Dermis blood vessel endothelial cell (primary cell): ENCODE measurements at regions not wholly inside any gene's neighbourhood (a gene's known extent, or its start where the extent isn't known, plus 50 kb on each side); places are given as distances from the start of the nearest gene placed in this dataset.

Experiments
- DNase-seq: peaks from one replicate; pipeline ENCODE4 v3.0.0; 2010

- peak; percentile 36 for DNase-seq
Observed at GRCh38 chr2:236748385-236748784, 178.8 kb downstream of the ACKR3 start.

DNA sequence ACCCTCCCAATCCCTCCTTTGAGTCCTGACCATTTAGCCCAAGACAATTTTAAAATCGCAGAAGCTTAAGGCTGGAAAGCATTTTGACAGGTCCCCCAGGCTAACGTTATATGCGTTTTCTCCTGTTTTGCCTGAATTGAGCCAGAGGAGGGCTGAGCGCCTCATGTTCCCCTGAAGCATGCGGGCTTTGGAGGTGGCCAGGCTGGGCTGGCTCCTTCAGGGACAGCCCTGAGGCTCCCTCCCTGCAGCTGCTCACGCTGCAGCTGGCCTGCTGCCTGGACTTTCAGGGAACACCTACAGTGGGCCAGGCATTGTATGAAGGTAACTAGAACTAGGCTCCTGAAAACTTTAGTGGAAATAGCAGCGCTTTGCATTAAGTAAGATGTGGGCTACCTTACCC, 179.2 kb downstream of the ACKR3 start:
- peak; percentile 43 for DNase-seq

DNA sequence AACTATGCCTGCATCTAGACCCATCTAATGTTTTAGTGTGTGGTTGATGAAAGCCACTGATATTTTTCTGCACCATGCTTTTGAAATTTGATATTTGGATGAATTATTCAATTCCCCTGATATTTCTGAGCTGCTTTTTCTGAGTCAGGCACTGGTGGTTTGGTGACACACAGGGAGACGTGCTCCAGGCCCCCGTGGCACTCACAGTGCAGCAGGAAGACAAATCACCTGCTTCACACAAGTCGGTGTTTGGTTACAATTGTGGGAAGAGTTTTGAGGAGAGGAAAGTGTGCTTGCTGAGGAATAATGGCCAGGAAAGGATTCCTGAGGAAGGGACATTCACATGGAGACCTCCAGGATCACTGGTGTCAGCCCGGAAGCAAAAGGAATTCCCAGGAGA, 179.7 kb downstream of the ACKR3 start:
- DNase-seq, result no peak

GRCh38 chr2:236752096-236752495, 182.5 kb downstream of the ACKR3 start:
- DNase-seq, result no peak

DNA sequence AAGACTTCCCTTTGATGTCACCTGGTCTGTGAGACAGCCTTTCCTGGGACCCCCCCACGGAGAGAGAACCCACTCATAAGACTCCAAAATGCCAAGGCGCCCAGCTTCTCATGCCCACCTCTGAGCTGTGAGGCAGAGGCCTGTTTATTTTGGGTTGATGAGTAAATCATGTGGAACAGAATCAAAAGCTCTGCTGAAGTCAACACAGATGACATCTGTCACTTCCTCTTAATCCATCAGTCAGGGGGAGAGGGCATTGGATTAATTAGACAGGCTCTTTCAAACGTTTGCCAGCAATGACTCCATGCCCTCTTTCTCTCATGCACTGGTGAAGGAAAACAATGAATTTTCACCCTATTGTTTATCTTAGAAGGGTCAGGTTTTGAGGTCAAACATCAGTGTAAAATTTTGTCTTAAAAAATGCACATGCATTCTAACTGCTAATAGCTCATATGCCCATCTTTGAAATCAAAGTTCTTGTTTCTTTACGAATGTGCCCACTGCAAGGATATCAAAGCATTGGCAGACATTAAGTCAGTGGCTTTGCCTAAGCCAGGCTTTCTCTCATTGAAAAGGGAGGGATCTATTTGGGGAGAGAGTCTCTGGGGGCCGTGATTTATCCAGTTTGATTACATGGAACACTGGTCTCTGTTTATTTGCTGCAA, 184.1 kb downstream of the ACKR3 start:
- DNase-seq, result peak; percentile 51

- no peak for DNase-seq
Observed at GRCh38 chr2:236754271-236754944, 184.8 kb downstream of the ACKR3 start.

DNA sequence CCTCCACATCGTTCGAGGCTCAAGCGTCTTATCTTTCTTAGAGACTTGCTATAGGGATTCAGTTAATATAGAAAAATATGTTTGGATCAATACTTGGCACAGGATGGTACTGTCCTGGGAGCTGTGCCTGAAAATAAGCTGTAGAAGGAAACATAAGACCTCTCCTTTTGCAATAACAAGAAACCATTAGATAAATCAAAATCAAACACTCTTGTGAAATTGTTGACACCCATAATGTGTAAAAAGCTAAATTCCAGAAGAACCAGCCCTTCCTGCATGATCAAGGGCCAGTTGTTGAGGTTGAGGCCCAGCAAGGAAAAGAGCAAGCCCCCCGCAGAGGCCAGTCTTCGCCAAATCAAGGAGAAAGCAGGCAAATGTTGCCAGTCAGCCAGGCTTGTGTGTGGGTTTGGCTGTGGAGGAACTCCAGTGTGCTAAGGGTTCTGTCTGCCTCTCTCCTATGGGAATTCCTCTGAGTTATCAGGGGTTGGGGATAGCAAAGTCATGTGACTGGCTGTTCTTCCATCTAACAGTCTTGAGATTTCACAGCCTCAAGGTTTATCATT, 185.7 kb downstream of the ACKR3 start:
- DNase-seq, result no peak

DNA sequence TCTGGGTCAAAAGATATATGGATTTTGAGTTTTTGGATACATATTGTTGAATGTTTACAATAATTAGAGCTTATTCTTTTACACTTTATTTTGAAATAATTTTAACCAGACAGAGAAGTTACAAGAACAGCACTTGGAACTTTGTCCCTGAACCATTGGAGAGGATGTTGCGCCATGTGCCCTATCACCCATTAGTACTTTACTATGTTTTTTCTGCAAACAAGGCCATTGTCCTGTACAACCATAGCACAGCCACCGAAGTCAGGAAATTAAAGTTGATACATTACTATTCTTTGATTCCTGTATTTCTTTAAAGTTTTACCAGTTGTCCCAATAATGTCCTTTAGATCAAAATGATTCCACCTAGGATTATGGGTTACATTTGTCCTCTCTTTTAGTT, 188.8 kb downstream of the ACKR3 start:
- DNase-seq, result no peak

DNA sequence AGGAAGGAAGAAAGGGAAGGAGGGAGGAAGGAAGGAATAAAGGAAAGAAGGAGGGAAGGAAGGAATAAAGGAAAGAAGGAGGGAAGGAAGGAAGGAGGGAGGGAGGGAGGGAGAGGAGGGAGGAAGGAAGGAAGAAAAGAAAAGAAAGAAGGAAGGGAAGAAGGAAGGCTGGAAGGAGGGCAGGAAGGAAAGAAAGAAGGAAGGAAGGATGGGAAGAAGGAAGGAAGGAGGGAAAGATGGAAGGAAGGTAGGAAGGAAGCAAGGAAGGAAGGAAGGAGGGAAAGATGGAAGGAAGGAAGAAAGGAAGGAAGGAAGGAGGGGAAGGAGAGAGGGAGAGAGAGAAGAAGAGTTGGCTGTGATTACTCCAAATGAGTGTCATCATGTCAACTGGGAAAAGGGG, 190.6 kb downstream of the ACKR3 start:
- DNase-seq, result no peak

- DNase-seq, result no peak
Observed at GRCh38 chr2:236761358-236761757, 191.7 kb downstream of the ACKR3 start.

DNA sequence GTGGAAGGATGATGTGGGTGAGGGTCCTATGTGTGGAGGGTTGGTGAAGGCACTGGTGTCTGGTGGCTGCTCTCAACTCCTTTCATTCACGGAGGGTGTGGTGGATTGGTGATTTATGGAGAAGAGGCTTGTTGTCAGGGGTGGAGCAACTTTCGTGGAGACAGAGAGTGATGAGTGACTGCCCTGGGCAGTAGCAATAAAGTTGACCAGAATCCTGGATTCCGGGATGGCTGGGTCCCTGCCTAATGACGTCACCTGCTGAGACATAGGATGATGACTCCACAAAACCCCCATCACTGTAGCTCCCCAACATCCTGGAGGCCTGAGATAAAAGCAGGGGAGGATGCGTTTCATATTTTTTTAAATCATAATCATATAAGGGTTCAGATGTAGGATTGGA, 193.0 kb downstream of the ACKR3 start:
- DNase-seq, result no peak

DNA sequence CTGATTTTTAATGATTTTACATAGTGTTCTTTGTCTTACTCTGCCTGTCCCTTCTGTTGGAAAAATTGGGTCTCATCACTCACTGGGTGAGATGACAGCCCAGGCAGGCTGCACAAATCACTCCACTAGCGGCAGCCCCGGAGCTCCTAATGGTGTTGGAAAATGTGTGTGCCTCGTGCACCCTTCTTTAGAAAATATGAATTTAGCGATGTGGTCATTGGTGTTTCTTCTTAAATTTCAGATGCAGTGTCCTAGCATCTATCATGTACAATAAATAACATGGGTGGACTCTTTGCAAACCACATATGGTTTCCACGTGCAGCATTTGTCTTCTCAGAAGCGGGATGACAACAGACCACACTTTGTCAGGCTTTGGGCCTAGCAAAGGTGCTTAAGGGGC, 194.2 kb downstream of the ACKR3 start:
- no peak for DNase-seq

GRCh38 chr2:236764716-236765115, 195.1 kb downstream of the ACKR3 start:
- no peak for DNase-seq

GRCh38 chr2:236765478-236765877, 195.9 kb downstream of the ACKR3 start:
- DNase-seq, result no peak

GRCh38 chr2:236766850-236767249, 197.2 kb downstream of the ACKR3 start:
- DNase-seq, result no peak

GRCh38 chr2:236767941-236768340, 198.3 kb downstream of the ACKR3 start:
- no peak for DNase-seq

DNA sequence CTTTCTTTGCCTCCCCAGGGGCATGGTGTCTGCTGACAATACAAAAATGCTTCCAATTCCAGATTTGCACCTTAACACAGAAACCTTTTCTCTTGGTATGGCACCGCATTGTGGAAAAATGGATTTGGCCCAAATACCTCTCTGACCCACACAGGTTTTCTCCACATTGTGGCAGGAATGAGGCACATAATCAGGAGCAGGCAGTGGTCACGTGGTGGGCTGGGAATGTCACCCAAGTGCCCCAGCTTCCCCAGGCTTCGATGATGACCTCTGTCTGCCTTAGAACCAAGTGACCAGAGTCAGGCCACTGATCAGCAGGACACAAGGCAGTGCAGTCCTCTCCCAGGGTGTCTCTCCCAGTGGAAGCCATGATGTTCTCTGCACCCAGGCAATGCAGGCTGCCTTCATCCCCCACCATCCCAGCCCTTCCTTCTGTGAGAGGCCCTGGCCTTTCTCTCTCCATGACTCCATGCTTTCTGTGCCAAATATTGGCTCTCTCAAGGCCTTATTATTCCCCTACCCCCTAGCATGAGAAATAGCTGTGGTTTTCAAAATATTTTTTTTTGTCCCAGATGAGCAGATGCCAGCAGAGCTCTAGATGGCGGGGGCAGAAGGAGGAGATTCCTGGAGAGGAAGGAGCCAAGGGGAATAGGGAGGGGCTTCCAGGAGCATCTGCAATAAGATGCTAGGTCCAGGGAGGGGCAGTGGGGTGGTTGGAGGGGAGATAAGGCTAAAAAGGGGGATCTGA, 198.9 kb downstream of the ACKR3 start:
- no peak for DNase-seq

GRCh38 chr2:236769981-236770671, 200.5 kb downstream of the ACKR3 start:
- peak; percentile 46 for DNase-seq

GRCh38 chr2:236772220-236772837, 202.7 kb downstream of the ACKR3 start:
- DNase-seq, result no peak

DNA sequence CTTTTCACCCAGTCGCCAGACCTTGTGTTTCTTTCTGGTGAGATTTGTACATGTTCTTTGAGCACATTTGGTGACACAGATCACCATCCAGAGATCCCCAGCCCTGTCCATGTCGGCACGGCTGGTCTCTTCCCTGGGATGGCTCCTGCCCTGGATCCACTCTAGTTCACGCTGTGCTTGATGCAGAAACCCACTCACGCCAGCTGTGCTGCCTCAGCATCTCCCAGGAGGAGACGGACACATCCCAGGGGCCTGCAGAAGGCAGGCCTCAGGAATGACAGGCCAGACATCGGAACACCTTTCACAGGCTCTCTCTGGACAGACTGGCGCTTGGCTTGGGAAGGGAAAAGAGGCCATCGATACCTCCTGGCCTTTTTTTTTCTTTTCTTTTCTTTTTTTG, 203.6 kb downstream of the ACKR3 start:
- no peak for DNase-seq

DNA sequence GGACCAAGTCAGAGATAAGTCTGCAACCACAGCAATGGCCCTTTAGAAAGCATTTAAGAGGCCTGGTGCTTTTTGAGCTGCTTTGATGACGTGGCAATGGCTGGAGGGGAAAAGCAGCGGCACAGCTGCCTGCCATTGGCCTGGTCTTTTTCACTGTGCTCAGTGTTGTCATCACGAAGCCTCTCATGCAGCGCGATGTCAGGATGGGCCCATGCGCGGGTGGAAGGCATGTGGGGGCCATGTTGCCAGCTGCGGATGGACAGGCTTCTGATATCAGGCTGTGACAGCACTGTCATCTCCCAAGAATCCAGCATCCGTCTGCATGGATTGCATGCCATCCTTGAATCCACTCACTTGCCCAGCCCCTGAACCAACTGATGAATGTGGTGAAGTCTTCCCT, 204.5 kb downstream of the ACKR3 start:
- DNase-seq, result no peak

- DNase-seq, result no peak
Observed at GRCh38 chr2:236775511-236775910, 205.9 kb downstream of the ACKR3 start.

GRCh38 chr2:236776206-236776605, 206.6 kb downstream of the ACKR3 start:
- no peak for DNase-seq
